ENCODE measurements at regions not wholly inside any gene's neighbourhood (a gene's known extent, or its start where the extent isn't known, plus 50 kb on each side); places are given as distances from the start of the nearest gene placed in this dataset.

DNA sequence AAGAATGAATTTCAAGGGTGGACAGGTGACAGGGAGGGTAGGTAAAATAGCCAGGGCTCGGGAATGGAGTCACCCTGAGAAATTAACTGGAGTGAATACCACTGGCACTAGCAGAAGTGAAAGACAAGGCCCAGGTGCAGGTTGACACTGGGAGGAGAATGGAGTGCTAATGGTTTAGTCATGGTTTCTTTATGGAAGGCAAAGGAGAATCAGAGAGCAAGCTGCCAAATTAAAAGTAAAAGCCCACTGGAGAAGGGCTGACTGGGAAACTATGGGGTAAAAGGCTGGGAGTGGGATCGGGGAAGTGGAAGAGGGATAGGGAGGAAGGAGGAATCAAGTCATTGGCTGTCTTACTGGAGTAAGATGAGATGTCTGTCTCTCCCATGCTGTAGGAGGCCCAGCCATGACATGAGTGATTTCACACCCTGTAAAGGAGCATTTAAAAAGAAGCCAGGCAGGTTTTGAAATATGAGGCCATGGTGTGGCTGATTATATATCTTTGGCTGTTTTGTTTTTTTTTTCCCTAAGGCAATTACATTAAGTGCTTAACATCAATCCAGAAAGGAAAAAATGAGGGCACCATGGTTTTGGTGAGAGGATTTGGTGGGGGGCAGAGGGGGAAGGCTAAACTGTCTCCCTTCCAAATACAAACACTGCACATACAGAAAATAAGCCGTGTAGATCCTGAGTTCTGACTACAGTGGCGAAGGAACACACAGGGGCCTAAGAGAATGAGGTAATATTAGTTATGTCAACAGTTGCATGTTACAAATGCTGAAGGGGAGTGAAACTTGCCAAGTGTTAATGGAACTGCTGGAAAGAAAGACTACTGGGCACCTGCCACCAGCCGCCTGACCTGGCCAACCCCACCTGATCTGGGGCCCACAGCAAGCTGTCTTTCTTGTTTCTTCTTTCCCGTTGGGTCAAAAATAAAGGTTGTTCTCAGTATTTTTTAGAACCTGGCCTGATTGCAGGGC lies 183.5 kb upstream of the TSC22D1 start:
- H3K9me3 ChIP-seq (ENCODE audit: insufficient read depth, low read length) = no peaks in the 10 kb centered on the region
- H3K4me2 ChIP-seq (ENCODE audit: low read length) = no peak overlapping the region
- no peak overlapping the region for H3K27ac ChIP-seq (ENCODE audit: low read length)
- H4K20me1 ChIP-seq (ENCODE audit: insufficient read depth, low read length) = no peaks in the 10 kb centered on the region
- H3K27me3 ChIP-seq (ENCODE audit: low read depth, low read length) = peaks cover 10% of the 10 kb centered on the region; the same call in 1 of the 2 replicates
- no peaks in the 10 kb centered on the region for H3K36me3 ChIP-seq (replicated peaks; ENCODE audit: low read depth, low read length)
- TF ChIP-seq EZH2phosphoT487 (IDR thresholded peaks at IDR 0.05; ENCODE audit: low read depth) = no peak
- TF ChIP-seq, protein P1, sequence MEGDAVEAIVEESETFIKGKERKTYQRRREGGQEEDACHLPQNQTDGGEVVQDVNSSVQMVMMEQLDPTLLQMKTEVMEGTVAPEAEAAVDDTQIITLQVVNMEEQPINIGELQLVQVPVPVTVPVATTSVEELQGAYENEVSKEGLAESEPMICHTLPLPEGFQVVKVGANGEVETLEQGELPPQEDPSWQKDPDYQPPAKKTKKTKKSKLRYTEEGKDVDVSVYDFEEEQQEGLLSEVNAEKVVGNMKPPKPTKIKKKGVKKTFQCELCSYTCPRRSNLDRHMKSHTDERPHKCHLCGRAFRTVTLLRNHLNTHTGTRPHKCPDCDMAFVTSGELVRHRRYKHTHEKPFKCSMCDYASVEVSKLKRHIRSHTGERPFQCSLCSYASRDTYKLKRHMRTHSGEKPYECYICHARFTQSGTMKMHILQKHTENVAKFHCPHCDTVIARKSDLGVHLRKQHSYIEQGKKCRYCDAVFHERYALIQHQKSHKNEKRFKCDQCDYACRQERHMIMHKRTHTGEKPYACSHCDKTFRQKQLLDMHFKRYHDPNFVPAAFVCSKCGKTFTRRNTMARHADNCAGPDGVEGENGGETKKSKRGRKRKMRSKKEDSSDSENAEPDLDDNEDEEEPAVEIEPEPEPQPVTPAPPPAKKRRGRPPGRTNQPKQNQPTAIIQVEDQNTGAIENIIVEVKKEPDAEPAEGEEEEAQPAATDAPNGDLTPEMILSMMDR (IDR thresholded peaks at IDR 0.05; ENCODE audit: low read depth, low read length) = no peak
- no peak overlapping the region for H3K4me3 ChIP-seq (ENCODE audit: low read length)
- no peak overlapping the region for H2AFZ ChIP-seq (ENCODE audit: low read depth, low read length)
- H3K9ac ChIP-seq (ENCODE audit: low read length) = no peak overlapping the region
- no peaks in the 10 kb centered on the region for H3K79me2 ChIP-seq (ENCODE audit: low read length)
- no peaks in the 10 kb centered on the region for H3K4me1 ChIP-seq (ENCODE audit: low read length)

DNA sequence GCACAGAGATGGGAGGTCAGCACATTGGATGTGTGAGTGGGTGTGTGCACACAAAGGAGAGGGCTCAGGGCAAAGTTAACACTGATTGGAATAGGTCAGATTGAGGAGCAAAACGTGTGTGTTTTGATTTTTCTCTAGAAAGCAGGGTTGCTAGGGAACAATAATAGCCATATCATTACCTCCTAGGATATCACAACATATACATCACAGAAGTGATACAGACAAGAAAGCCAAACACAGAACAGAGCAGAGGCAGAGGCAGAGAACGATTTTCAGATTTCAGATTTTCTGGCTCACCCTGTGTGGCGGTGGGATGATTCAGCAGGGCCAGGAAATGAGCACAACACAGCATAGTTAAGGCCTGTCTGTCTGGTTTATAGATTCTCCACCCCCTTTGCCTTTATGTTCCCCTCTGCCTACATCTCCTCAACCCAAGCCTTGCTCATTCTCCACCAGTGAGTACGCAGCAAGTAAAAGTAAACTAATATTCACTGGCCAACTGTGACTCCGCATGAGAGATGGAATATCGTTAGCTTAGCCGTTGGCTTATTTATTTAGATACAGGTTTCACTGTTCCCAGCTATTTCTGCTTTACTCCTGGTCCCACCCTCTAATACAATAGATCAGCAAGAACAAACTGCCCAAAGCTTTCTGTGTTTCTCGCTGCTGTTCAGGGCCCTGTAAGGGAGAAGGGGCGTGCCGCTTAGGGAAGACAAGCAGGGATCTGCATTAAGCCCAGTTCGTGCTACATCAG lies 182.7 kb upstream of the TSC22D1 start:
- no peak overlapping the region for H3K4me3 ChIP-seq (ENCODE audit: low read length)
- no peaks in the 10 kb centered on the region for H3K9me3 ChIP-seq (ENCODE audit: insufficient read depth, low read length)
- no peak overlapping the region for H3K27ac ChIP-seq (ENCODE audit: low read length)
- H3K4me2 ChIP-seq (ENCODE audit: low read length) = no peak overlapping the region
- no peaks in the 10 kb centered on the region for H3K4me1 ChIP-seq (ENCODE audit: low read length)
- H3K36me3 ChIP-seq (replicated peaks; ENCODE audit: low read depth, low read length) = no peaks in the 10 kb centered on the region
- no peak overlapping the region for H3K9ac ChIP-seq (ENCODE audit: low read length)
- no peaks in the 10 kb centered on the region for H4K20me1 ChIP-seq (ENCODE audit: insufficient read depth, low read length)
- TF ChIP-seq, protein P1 (IDR thresholded peaks at IDR 0.05; ENCODE audit: low read depth, low read length) = no peak
- no peak for TF ChIP-seq EZH2phosphoT487 (IDR thresholded peaks at IDR 0.05; ENCODE audit: low read depth)
- H3K79me2 ChIP-seq (ENCODE audit: low read length) = no peaks in the 10 kb centered on the region
- peaks cover 10% of the 10 kb centered on the region; the same call in 1 of the 2 replicates for H3K27me3 ChIP-seq (ENCODE audit: low read depth, low read length)
- H2AFZ ChIP-seq (ENCODE audit: low read depth, low read length) = no peak overlapping the region

DNA sequence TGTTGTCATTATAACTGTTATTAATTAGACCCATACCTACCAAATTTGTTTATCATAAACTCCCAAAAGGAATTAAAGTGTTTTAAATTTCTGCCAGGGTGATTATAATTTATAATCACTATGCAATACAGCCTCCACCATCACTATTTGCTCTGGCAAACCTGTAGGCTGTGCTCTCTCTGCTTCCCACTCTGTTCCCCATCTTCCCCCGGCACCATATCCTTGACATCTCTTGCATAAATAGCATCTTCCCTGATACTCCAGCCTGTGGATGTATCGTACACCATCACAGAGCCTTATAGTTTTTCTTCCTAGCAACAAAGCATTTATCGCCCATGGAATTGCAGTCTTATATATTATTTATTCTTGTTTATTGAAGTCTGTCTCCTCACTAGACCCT lies 181.5 kb upstream of the TSC22D1 start:
- H3K36me3 ChIP-seq (replicated peaks; ENCODE audit: low read depth, low read length) = no peaks in the 10 kb centered on the region
- H3K9ac ChIP-seq (ENCODE audit: low read length) = no peak overlapping the region
- no peaks in the 10 kb centered on the region for H3K79me2 ChIP-seq (ENCODE audit: low read length)
- TF ChIP-seq EZH2phosphoT487 (IDR thresholded peaks at IDR 0.05; ENCODE audit: low read depth) = no peak
- TF ChIP-seq, protein P1 (IDR thresholded peaks at IDR 0.05; ENCODE audit: low read depth, low read length) = no peak
- no peaks in the 10 kb centered on the region for H3K4me1 ChIP-seq (ENCODE audit: low read length)
- no peak overlapping the region for H3K4me2 ChIP-seq (ENCODE audit: low read length)
- H2AFZ ChIP-seq (ENCODE audit: low read depth, low read length) = no peak overlapping the region
- no peak overlapping the region for H3K4me3 ChIP-seq (ENCODE audit: low read length)
- H3K27ac ChIP-seq (ENCODE audit: low read length) = no peak overlapping the region
- H3K27me3 ChIP-seq (ENCODE audit: low read depth, low read length) = peaks cover 10% of the 10 kb centered on the region; the same call in 1 of the 2 replicates
- H4K20me1 ChIP-seq (ENCODE audit: insufficient read depth, low read length) = no peaks in the 10 kb centered on the region
- H3K9me3 ChIP-seq (ENCODE audit: insufficient read depth, low read length) = no peaks in the 10 kb centered on the region

DNA sequence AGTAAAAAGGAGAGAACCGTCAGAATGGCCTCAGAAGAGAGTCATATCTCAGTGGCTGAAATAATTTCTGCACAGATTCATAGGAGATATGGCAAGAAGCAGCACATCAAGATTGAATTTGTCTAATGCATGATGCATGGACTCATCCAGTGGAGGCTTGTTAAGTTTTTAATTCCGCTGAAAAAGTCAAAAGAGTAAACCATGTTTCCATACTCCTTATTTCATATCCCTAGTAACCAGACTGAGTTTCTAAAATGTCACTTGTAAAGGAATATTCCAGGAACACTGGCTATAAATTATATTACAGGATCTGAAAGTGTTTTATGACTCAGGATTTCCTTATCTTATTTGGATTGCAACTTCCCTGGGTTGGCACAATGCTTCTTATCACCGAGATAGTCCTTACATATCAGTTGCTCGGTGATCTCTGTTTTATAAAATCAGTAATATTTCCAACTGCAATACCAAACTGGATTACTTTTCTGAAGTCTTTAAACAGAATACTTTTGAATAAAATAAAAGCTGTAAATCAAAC lies 180.2 kb upstream of the TSC22D1 start:
- H3K4me2 ChIP-seq (ENCODE audit: low read length) = no peak overlapping the region
- H3K27me3 ChIP-seq (ENCODE audit: low read depth, low read length) = peaks cover 10% of the 10 kb centered on the region; the same call in 1 of the 2 replicates
- H3K9me3 ChIP-seq (ENCODE audit: insufficient read depth, low read length) = no peaks in the 10 kb centered on the region
- H4K20me1 ChIP-seq (ENCODE audit: insufficient read depth, low read length) = no peaks in the 10 kb centered on the region
- no peaks in the 10 kb centered on the region for H3K79me2 ChIP-seq (ENCODE audit: low read length)
- no peak overlapping the region for H3K9ac ChIP-seq (ENCODE audit: low read length)
- no peak overlapping the region for H3K4me3 ChIP-seq (ENCODE audit: low read length)
- TF ChIP-seq, protein P1 (IDR thresholded peaks at IDR 0.05; ENCODE audit: low read depth, low read length) = no peak
- no peak overlapping the region for H2AFZ ChIP-seq (ENCODE audit: low read depth, low read length)
- H3K4me1 ChIP-seq (ENCODE audit: low read length) = no peaks in the 10 kb centered on the region
- H3K27ac ChIP-seq (ENCODE audit: low read length) = no peak overlapping the region
- no peaks in the 10 kb centered on the region for H3K36me3 ChIP-seq (replicated peaks; ENCODE audit: low read depth, low read length)
